WI38 (cell line): ENCODE measurements at regions not wholly inside any gene's neighbourhood (a gene's known extent, or its start where the extent isn't known, plus 50 kb on each side); places are given as distances from the start of the nearest gene placed in this dataset.

Source experiments
- H3K4me3 ChIP-seq: 2 replicates; pipeline ENCODE4 v1.5.1; 2011; ENCODE audit warnings: low read depth, mild to moderate bottlenecking, control low read depth, low read length
- CTCF ChIP-seq: IDR thresholded peaks from 2 replicates; pipeline ENCODE4 v1.5.1; 2012; ENCODE audit warnings: low read depth, mild to moderate bottlenecking, control low read depth, low read length

- no peak for TF ChIP-seq CTCF
- H3K4me3 ChIP-seq = no peak overlapping the region
Measured at GRCh38 chr14:87001333-87001732, 991.6 kb downstream of the GALC start.

- no peak for TF ChIP-seq CTCF
- H3K4me3 ChIP-seq = no peak overlapping the region
Measured at GRCh38 chr14:87000081-87000480, 992.9 kb downstream of the GALC start.

- no peak for TF ChIP-seq CTCF
- no peak overlapping the region for H3K4me3 ChIP-seq
Measured at GRCh38 chr14:86999036-86999435, 993.9 kb downstream of the GALC start.

GRCh38 chr14:86997271-86997670 lies 995.7 kb downstream of the GALC start:
- H3K4me3 ChIP-seq = no peak overlapping the region

GRCh38 chr14:86990396-86990795 lies 1002.6 kb downstream of the GALC start:
- no peak overlapping the region for H3K4me3 ChIP-seq
- TF ChIP-seq CTCF = no peak

More at GRCh38 chr14:86997271-86997670, 995.7 kb downstream of the GALC start:
- TF ChIP-seq CTCF = no peak

GRCh38 chr14:86989285-86989684 lies 1003.7 kb downstream of the GALC start:
- no peak for TF ChIP-seq CTCF
- no peak overlapping the region for H3K4me3 ChIP-seq

- H3K4me3 ChIP-seq = no peak overlapping the region
- TF ChIP-seq CTCF = no peak
Measured at GRCh38 chr14:86987966-86988365, 1005.0 kb downstream of the GALC start.
